Liver (tissue), 3 donors: ENCODE measurements at regions not wholly inside any gene's neighbourhood (a gene's known extent, or its start where the extent isn't known, plus 50 kb on each side); places are given as distances from the start of the nearest gene placed in this dataset.

Source experiments
- CTCF ChIP-seq: fragments of 150-350 bp; IDR thresholded peaks from 2 replicates; pipeline ENCODE4 v1.5.1; 2017; ENCODE audit warnings: improper control_type of control experiment, low read depth, low read length; ENCODE audit not compliant: missing input control
- MAX ChIP-seq: IDR thresholded peaks from 2 replicates; pipeline ENCODE4 v1.6.1; 2016; ENCODE audit warnings: antibody characterized with exemption
- RAD21 ChIP-seq, 2 donors: IDR thresholded peaks; 2 replicates each; pipeline ENCODE4 v1.6.1; 2016; ENCODE audit warnings: antibody characterized with exemption in 2 of 2, mild to moderate bottlenecking in 2 of 2
- donor health status: healthy.
- donor health status: healthy.

DNA sequence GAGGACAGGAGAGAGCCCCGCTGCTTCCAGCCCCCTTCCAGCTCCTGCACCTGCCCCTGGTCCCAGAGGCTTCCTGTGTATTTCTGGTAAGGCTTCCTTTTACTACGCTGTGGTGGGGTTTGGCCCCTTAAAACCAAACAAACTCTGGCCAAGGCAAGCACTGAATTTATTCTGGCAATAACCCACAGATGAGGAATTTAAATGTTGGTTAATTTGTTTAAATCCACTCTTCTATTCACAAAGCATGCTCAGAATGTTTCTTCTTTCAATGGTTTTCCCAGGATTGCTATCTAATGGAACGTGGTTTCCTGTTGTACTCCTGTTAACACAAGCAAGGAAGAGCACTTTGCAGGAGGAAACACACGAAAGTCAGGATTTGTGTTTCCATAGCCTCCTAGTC is 236.5 kb upstream of the FOXQ1 start:
- TF ChIP-seq CTCF (no peak), MAX (no peak), RAD21 (IDR thresholded peaks at IDR 0.05) (no peak)
